ENCODE measurements at regions not wholly inside any gene's neighbourhood (a gene's known extent, or its start where the extent isn't known, plus 50 kb on each side); places are given as distances from the start of the nearest gene placed in this dataset.
"Not testable (repeated sequence)": the region's sequence is repeated elsewhere in the genome, so short reads cannot be mapped to it uniquely, and the experiment has no call there.

DNA sequence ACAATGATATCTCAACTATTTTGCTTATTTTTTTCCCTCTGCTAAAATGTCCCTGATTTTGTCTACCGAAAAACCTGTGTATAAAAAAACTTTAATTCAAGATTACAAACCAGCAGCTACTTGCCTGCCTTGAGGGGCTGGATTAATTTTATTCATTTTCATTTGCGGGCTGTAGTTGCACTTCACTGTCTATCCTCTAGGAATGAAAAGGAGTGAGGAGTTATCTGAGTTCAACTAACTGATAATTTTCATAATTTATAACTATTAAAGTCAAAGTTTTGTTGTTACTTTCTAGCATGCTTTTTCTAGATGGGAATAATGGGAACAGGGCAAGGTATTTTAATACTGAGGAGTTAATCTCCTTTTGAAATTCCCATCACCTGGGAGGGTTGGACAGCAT lies 50.3 kb upstream of the AGTPBP1 start:
- not testable (repeated sequence) for DNase-seq

- peak; percentile 40 for DNase-seq
Measured at GRCh38 chr9:85802978-85803695, 61.4 kb upstream of the AGTPBP1 start.

DNA sequence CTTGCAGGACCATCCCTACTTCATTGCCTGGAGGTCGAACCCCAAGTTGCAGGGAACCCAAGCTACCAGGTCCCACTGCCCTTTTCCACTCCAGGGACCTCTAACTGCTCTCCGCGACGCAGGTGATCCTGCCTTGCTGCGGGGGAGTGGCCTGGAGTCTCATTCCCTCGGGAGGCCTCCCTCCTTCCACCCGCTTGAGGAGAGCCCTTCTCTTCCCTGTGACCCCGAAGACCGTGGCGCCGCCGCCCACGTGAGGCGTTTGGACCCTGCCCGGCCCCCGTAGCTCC lies 63.0 kb upstream of the AGTPBP1 start:
- DNase-seq: not testable (repeated sequence)

DNA sequence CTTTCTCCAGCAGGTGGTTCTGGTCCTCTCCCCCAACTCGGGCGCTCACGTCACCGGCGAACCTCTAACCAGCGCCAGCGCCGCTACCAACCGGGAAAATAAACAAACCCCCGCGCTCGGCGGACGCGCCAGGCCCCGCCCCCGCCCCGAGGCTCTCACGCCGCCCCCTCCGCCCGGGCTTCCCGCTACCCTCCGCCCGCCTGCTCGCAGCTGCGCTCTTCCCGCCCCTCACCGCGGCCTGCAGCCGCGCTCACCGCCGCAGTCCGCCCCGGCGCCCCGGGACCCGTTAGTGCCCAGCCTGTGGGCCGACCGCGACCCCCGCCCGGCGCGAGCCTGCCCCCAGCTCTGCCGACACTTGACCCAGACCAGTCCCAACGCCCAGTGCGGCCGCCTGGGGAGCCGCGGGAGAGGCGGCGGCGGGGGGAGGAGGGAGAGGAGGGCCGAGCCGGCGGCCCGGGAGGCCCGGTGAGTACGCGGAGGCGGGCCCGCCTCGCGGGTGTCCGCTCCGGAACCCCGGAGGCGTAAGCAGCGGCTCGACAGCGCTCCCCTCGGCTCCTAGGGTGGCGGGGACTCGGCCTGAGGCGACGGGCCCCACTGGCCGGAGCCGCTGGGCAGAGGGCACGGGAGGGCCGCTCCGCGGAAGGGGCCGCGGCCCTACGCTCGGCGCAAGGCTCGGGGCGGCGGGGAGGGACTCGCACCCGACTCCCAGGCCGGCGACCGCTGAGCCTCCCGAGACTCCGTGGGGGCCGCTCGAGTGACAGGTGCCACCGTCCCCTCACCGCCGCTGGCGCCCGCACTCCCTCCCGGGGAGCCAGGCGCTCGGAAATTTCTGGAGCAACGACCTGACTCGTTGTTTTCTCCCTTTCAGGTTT lies 63.6 kb upstream of the AGTPBP1 start:
- DNase-seq: peak; percentile 73

- DNase-seq: not testable (repeated sequence)
Measured at GRCh38 chr9:85808329-85808728, 66.6 kb upstream of the AGTPBP1 start.

DNA sequence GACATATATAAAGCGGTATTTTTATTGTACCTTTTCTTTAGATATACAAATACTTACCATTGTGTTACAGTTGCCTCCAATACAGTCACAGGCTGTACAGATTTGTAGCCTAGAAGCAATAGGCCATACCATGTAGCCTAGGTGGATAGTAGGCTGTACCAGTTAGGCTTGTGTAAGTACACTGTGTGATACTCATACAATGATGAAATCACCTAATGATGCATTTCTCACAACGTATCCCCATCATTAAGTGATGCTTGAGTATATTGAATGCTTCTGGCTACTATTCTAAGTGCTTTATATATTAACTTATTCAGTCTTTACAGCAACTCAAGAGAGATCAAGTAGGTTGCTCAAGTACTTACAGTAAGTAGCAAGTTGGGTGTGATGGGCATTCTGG lies 71.6 kb upstream of the AGTPBP1 start:
- DNase-seq: not testable (repeated sequence)

DNA sequence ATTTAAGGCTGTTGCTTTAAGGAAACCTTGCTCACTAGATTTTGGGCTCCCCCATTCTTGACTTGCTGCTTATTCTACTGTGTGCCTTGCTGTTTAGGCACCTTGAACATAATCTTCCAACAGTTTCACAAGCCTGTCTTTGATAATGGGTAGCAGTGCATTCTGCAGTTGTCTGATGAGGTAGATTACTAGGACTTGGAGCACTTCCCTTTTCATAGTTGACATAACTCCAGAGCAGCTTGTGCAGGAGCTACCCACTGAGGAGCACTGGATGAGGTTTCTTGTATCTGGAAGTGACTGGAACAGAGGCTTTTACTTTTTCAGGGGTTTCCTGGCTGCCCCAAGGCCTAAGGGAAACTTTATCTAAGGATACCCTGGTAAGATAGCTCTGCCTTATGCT lies 73.0 kb upstream of the AGTPBP1 start:
- not testable (repeated sequence) for DNase-seq

DNA sequence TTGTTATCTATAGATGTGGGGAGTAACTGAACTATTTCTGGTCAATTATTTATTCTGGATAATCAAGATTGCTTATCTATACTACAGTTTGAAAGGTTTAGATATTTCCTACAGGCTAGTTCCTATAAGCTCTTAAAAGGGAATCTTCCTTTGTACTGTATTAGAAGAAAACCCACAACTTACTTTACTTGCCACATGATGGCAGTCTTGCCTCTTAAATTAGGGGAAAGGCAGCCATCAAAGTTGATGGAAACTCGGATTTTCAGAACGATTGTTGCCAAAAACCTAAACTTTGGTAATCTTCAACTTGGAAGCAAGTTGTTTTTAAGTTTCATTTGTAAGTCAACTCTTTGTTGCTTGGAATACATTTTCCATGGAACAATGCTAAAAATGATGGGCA lies 77.2 kb upstream of the AGTPBP1 start:
- peak; percentile 5 for DNase-seq

DNA sequence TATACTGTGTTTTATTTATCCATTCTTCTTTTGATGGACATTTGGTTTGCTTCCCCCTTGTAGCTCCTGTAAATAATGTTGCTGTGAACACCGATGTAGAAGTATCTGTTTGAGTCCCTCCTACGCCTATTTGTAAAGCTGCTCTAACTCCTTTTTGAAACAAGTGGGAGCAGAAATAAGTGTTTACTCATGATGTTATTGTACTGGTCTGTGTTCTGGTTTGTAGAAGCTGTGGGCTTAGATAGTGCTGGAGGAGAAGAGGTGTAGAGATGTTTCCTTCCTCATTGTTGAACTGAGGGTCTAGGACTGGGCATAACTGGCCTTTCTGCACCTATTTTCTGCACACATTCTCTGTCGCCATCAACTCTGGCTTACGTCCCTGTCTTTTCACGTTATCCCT lies 78.8 kb upstream of the AGTPBP1 start:
- DNase-seq: not testable (repeated sequence)

DNA sequence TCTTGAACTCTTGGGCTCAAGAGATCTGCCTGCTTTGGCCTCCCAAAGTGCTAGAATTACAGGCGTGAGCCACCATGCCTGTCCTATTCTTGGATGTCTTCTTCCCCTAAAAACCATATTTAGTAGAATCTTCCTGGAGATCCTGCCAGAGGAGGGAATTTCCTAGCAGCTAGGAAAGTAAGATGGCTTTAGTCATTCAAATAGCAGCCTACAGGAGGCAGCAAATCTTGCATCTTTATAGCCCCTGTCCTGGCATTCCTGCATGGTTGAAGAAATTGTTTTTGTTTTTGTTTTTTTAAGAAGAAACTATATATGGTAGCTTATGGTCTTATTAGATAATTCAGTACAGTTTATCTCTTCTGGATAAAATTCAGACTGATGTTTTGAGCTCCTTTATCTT lies 83.2 kb upstream of the AGTPBP1 start:
- DNase-seq: not testable (repeated sequence)

DNA sequence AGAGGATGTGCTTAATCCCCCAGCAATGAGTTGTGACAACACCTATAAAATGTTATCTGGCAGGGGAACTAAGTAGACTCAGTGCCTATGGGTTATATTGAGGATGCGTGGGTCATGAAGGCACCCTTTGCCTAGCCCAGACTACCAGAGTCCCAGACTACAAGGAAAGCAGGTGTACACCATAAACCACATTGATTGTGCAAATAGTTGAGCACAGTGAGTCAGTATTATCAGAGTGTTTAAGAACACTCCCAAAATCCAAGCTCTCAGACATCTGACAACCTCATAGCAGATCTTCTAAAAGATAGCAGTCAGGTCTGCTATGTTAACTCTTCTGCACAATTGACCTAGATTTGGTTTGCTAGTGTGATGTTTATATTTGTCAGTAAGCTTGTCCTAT lies 92.8 kb upstream of the AGTPBP1 start:
- not testable (repeated sequence) for DNase-seq

- DNase-seq: not testable (repeated sequence)
Measured at GRCh38 chr9:85843949-85844348, 97.0 kb upstream of the NAA35 start.

GRCh38 chr9:85847782-85848181 lies 93.2 kb upstream of the NAA35 start:
- not testable (repeated sequence) for DNase-seq

- DNase-seq: no peak
Measured at GRCh38 chr9:85858056-85858750, 82.7 kb upstream of the NAA35 start.

DNA sequence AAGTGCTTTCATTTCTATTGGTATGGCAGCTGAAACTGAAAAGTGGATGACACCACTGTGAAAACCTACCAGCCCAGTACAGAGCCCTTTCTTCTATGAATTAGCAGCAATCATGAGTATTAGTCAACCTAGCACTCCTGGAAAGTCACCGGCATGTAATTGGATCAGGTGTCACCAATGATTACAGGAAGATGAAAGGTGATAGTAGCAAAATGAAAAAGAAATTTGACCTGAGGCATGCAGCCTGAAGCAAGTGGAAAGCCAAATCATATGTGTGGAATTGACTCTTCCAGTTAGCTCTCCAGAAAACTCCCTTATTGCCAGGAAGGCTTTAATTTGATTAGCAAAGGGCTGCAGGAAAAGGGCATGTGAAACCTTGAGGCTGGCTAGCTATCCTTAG lies 81.2 kb upstream of the NAA35 start:
- DNase-seq: no peak

GRCh38 chr9:85861882-85862281 lies 79.1 kb upstream of the NAA35 start:
- DNase-seq: not testable (repeated sequence)

- DNase-seq: no peak
Measured at GRCh38 chr9:85863875-85864274, 77.1 kb upstream of the NAA35 start.

GRCh38 chr9:85871008-85871407 lies 69.9 kb upstream of the NAA35 start:
- DNase-seq: no peak

DNA sequence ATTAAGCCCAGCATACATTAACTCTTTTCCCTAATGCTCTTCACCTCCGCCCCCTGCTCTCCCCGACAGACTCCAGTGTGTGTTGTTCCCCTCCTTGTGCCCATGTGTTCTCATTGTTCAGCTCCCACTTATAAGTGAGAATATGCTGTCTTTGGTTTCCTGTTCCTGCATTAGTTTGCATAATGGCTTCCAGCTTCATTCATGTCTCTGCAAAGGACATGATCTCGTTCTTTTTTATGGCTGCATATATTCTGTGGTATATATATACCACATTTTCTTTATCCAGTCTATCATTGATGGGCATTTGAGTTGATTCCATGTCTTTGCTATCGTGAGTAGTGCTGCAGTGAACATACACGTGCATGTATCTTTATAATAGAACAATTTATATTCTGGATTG lies 69.3 kb upstream of the NAA35 start:
- DNase-seq: not testable (repeated sequence)

DNA sequence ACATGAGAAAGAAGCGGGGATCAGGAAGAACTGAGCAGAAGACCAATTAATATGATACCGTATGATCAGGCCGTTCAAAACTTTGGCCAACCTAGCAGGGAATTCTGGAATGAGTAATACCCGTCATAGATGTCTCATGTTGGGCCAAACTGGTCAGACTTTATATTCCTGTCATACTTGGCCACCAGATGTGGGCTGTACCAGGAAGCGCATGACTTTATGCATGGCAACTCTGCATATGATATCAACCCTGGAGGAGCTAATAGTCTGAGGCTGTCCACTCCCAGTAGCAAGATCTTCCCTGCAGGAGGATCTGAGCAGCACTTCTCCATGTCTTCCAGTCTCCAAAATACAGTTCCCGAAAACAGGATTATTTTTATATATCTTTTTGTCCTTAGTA lies 68.5 kb upstream of the NAA35 start:
- DNase-seq: no peak

DNA sequence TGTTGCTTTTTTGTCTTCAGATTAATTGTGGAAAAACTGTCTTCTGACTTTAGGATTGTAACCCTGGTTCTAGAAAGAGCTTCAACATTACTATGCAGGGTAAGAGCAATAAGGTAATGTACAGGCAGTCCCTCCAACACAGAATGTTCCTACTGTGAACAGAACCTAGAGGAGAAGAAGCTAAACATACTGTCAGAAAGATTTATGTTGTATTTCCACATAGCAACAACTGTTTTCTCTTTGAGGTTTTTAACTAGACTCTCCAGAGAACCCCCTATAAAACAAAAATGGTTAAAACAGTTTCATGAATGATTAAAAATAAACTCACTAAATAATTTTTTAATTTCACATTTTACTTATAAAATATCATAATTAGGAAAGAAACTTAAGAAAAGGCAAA lies 64.3 kb upstream of the NAA35 start:
- DNase-seq: no peak

- DNase-seq: not testable (repeated sequence)
Measured at GRCh38 chr9:85878872-85879597, 61.9 kb upstream of the NAA35 start.

- not testable (repeated sequence) for DNase-seq
Measured at GRCh38 chr9:85880507-85880906, 60.4 kb upstream of the NAA35 start.
